ENCODE measurements at regions not wholly inside any gene's neighbourhood (a gene's known extent, or its start where the extent isn't known, plus 50 kb on each side); places are given as distances from the start of the nearest gene placed in this dataset.
A peak's percentile ranks its signal among the peaks of the same experiment; 100 is the strongest.

- intact Hi-C loops (cut with DNase I; ENCODE audit: low total_unique reads) = no loop called here
- 44 to 57% (median 55%) methylated on average over 5 of the region's 5 CpGs for WGBS, 5 donors
- TF ChIP-seq POLR2A (IDR thresholded peaks at IDR 0.05) = no peak
- no peak for TF ChIP-seq POLR2AphosphoS5 (IDR thresholded peaks at IDR 0.05)
- TF ChIP-seq CTCF (IDR thresholded peaks at IDR 0.05 in 8 of 11, conservative IDR thresholded peaks at IDR 0.05 in 3 of 11) = no peak
- Histone ChIP-seq H3K27me3 (replicated peaks in 1 of 7) (peaks cover 0 to 39% (median 2%) of the 10 kb centered on the region in 7 donors), H3K4me1 (peaks cover 0 to under 1% (median 0%) of the 10 kb centered on the region in 6 donors), H3K36me3 (no peaks in the 10 kb centered on the region), H3K27ac (no peak overlapping the region), H3K9me3 (no peaks in the 10 kb centered on the region), H3K4me3 (no peak overlapping the region)
- DNase-seq = no peak
Measured at GRCh38 chr3:64450396-64450956, 225.2 kb upstream of the PRICKLE2 start.

GRCh38 chr3:64449026-64449425 is 223.8 kb upstream of the PRICKLE2 start:
- no peak for DNase-seq
- Histone ChIP-seq H3K36me3 (no peaks in the 10 kb centered on the region), H3K27ac (no peak overlapping the region), H3K4me1 (peaks cover 0 to 15% (median 4%) of the 10 kb centered on the region in 6 donors), H3K4me3 (no peak overlapping the region), H3K27me3 (replicated peaks in 1 of 7) (peaks cover 0 to 53% (median 16%) of the 10 kb centered on the region in 7 donors), H3K9me3 (no peaks in the 10 kb centered on the region)
- WGBS, 5 donors = 62 to 82% (median 68%) methylated on average over 2 of the region's 2 CpGs
- intact Hi-C loops (cut with DNase I; ENCODE audit: low total_unique reads) = no loop called here
- no peak for TF ChIP-seq POLR2A (IDR thresholded peaks at IDR 0.05)
- no peak for TF ChIP-seq POLR2AphosphoS5 (IDR thresholded peaks at IDR 0.05)
- no peak for TF ChIP-seq CTCF (IDR thresholded peaks at IDR 0.05 in 8 of 11, conservative IDR thresholded peaks at IDR 0.05 in 3 of 11)

GRCh38 chr3:64445944-64446300 is 220.7 kb upstream of the PRICKLE2 start:
- intact Hi-C loops (cut with DNase I; ENCODE audit: low total_unique reads) = no loop called here
- no peak for TF ChIP-seq POLR2AphosphoS5 (IDR thresholded peaks at IDR 0.05)
- no peak for TF ChIP-seq POLR2A (IDR thresholded peaks at IDR 0.05)
- no peak for TF ChIP-seq CTCF (IDR thresholded peaks at IDR 0.05 in 8 of 11, conservative IDR thresholded peaks at IDR 0.05 in 3 of 11)
- 72 to 93% (median 86%) methylated on average over 5 of the region's 5 CpGs for WGBS, 5 donors

GRCh38 chr3:64445109-64445943 is 220.1 kb upstream of the PRICKLE2 start:
- Histone ChIP-seq H3K4me3 (peak overlapping the region in 6 of 8 donors; percentile 22 to 58 (median 30)), H3K9me3 (no peaks in the 10 kb centered on the region), H3K27ac (no peak overlapping the region), H3K36me3 (no peaks in the 10 kb centered on the region), H3K4me1 (peaks cover 0 to 16% (median 4%) of the 10 kb centered on the region in 6 donors), H3K27me3 (replicated peaks in 1 of 7) (peaks cover 0 to 86% (median 30%) of the 10 kb centered on the region in 7 donors)
- DNase-seq = no peak
- TF ChIP-seq POLR2A (IDR thresholded peaks at IDR 0.05) (no peak), CTCF (IDR thresholded peaks at IDR 0.05 in 8 of 11, conservative IDR thresholded peaks at IDR 0.05 in 3 of 11) (no peak), POLR2AphosphoS5 (IDR thresholded peaks at IDR 0.05) (no peak)
- WGBS, 5 donors = 6 to 12% (median 6%) methylated on average over 37 to 79 of the region's 79 CpGs
- intact Hi-C loops (cut with DNase I; ENCODE audit: low total_unique reads) = no loop called here

More at GRCh38 chr3:64445944-64446300, 220.7 kb upstream of the PRICKLE2 start:
- peaks cover 0 to 16% (median 4%) of the 10 kb centered on the region in 6 donors for H3K4me1 ChIP-seq
- no peak overlapping the region for H3K27ac ChIP-seq
- H3K9me3 ChIP-seq = no peaks in the 10 kb centered on the region
- H3K36me3 ChIP-seq = no peaks in the 10 kb centered on the region
- H3K4me3 ChIP-seq = no peak overlapping the region
- DNase-seq = no peak
- H3K27me3 ChIP-seq (replicated peaks in 1 of 7) = peaks cover 0 to 84% (median 30%) of the 10 kb centered on the region in 7 donors

Data from spleen (tissue), 11 donors.